Neural cell (in vitro differentiated cells): ENCODE measurements at regions not wholly inside any gene's neighbourhood (a gene's known extent, or its start where the extent isn't known, plus 50 kb on each side); places are given as distances from the start of the nearest gene placed in this dataset.

Experiments used
- H2AFZ ChIP-seq: fragments of 200-600, 300-800 bp; sonication (generic), shearing (Covaris generic); 2 replicates; pipeline ENCODE4 v1.6.0; 2014; ENCODE audit warnings: low read depth, mild to moderate bottlenecking, antibody characterized with exemption, low read length, moderate library complexity
- H3F3A ChIP-seq: fragments of 200-600 bp; shearing (Covaris generic); 2 replicates; pipeline ENCODE4 v1.6.1; 2016; ENCODE audit warnings: mild to moderate bottlenecking, moderate library complexity, mixed read lengths, antibody characterized with exemption, low read length; ENCODE audit not compliant: insufficient read depth, poor library complexity, severe bottlenecking
- H3K27ac ChIP-seq: fragments of 200-600, 300-800 bp; sonication (generic), shearing (Covaris generic); 2 replicates; pipeline ENCODE4 v1.5.1; 2014; ENCODE audit warnings: mild to moderate bottlenecking, low read length, moderate library complexity
- H3K27me3 ChIP-seq: fragments of 300-800, 200-600 bp; sonication (generic), shearing (Covaris generic); 2 replicates; pipeline ENCODE4 v1.6.0; 2014; ENCODE audit warnings: mild to moderate bottlenecking, low read depth, low read length, moderate library complexity; ENCODE audit not compliant: insufficient read depth
- H3K36me3 ChIP-seq: fragments of 300-800, 200-600 bp; sonication (generic), shearing (Covaris generic); 2 replicates; pipeline ENCODE4 v1.5.1; 2014; ENCODE audit warnings: mild to moderate bottlenecking, antibody characterized with exemption, low read length, moderate library complexity; ENCODE audit not compliant: insufficient read depth
- H3K4me2 ChIP-seq: fragments of 300-800, 200-600 bp; sonication (generic), shearing (Covaris generic); 2 replicates; pipeline ENCODE4 v1.6.0; 2014; ENCODE audit warnings: mild to moderate bottlenecking, low read length
- H3K4me3 ChIP-seq: fragments of 300-800, 200-600 bp; sonication (generic), shearing (Covaris generic); 2 replicates; pipeline ENCODE4 v1.5.1; 2014; ENCODE audit warnings: mild to moderate bottlenecking, low read length, moderate library complexity
- H3K79me2 ChIP-seq: fragments of 200-600 bp; shearing (Covaris generic); replicated peaks from 2 replicates; pipeline ENCODE4 v1.6.0; 2014; ENCODE audit warnings: mild to moderate bottlenecking, low read length, moderate library complexity; ENCODE audit not compliant: insufficient read depth
- H3K9ac ChIP-seq: fragments of 300-800, 200-600 bp; sonication (generic), shearing (Covaris generic); 2 replicates; pipeline ENCODE4 v1.6.1; 2016; ENCODE audit warnings: mild to moderate bottlenecking, low read length, mixed read lengths
- H3K9me2 ChIP-seq: fragments of 200-600 bp; shearing (Covaris generic); 2 replicates; pipeline ENCODE4 v1.6.1; 2016; ENCODE audit warnings: mild to moderate bottlenecking, low read length, mixed read lengths; ENCODE audit not compliant: insufficient read depth
- H3K9me3 ChIP-seq: fragments of 200-600, 300-800 bp; sonication (generic), shearing (Covaris generic); 2 replicates; pipeline ENCODE4 v1.6.1; 2016; ENCODE audit warnings: mild to moderate bottlenecking, mixed run types, low read length, moderate library complexity, mixed read lengths
- H4K20me1 ChIP-seq: fragments of 200-600 bp; shearing (Covaris generic); 2 replicates; pipeline ENCODE4 v1.6.1; 2016; ENCODE audit warnings: mild to moderate bottlenecking, mixed run types; ENCODE audit not compliant: insufficient read depth
- CTCF ChIP-seq: fragments of 450-650 bp; IDR thresholded peaks from 2 replicates; pipeline ENCODE4 v1.5.1; 2014; ENCODE audit warnings: antibody characterized with exemption, mild to moderate bottlenecking, moderate library complexity; ENCODE audit not compliant: poor library complexity, severe bottlenecking
- EZH2 ChIP-seq: fragments of 200-600, 300-800 bp; shearing (Covaris generic), sonication (generic); IDR thresholded peaks from 2 replicates; pipeline ENCODE4 v1.6.1; 2014; ENCODE audit warnings: antibody characterized with exemption, low read length, borderline replicate concordance, mild to moderate bottlenecking; ENCODE audit not compliant: insufficient read depth, poor library complexity, severe bottlenecking
- MXI1 ChIP-seq: fragments of 450-650 bp; conservative IDR thresholded peaks from 2 replicates; pipeline ENCODE4 v1.6.1; 2014; ENCODE audit warnings: antibody characterized with exemption, mild to moderate bottlenecking; ENCODE audit not compliant: poor library complexity, severe bottlenecking
- POLR2AphosphoS5 ChIP-seq: IDR thresholded peaks from 2 replicates; pipeline ENCODE4 v1.6.1; 2012
- RAD21 ChIP-seq: fragments of 450-650 bp; conservative IDR thresholded peaks from 2 replicates; pipeline ENCODE4 v1.6.1; 2014; ENCODE audit warnings: antibody characterized with exemption, mild to moderate bottlenecking, moderate library complexity
- REST ChIP-seq: IDR thresholded peaks from 2 replicates; pipeline ENCODE4 v1.6.1; 2012; ENCODE audit warnings: borderline replicate concordance
- SMC3 ChIP-seq: fragments of 450-650 bp; conservative IDR thresholded peaks from 2 replicates; pipeline ENCODE4 v1.6.1; 2014; ENCODE audit warnings: antibody characterized with exemption, mild to moderate bottlenecking, moderate library complexity; ENCODE audit not compliant: poor library complexity
- TAF1 ChIP-seq: IDR thresholded peaks from 2 replicates; pipeline ENCODE4 v1.6.1; 2012; ENCODE audit warnings: low read depth

GRCh38 chr13:103958691-103959090 is 892.5 kb upstream of the SLC10A2 start:
- no peak for TF ChIP-seq RAD21
- TF ChIP-seq MXI1 = no peak
- TF ChIP-seq SMC3 = no peak
- TF ChIP-seq EZH2 = no peak
- TF ChIP-seq REST = no peak
- no peak for TF ChIP-seq CTCF
- TF ChIP-seq TAF1 = no peak
- no peak for TF ChIP-seq POLR2AphosphoS5
- no peaks in the 10 kb centered on the region for H3K79me2 ChIP-seq
- no peaks in the 10 kb centered on the region for H3F3A ChIP-seq
- no peak overlapping the region for H3K4me3 ChIP-seq
- no peaks in the 10 kb centered on the region for H4K20me1 ChIP-seq
- no peaks in the 10 kb centered on the region for H3K9me3 ChIP-seq
- H3K27me3 ChIP-seq = no peaks in the 10 kb centered on the region
- no peak overlapping the region for H3K4me2 ChIP-seq
- peak overlapping the region; percentile 62 for H3K27ac ChIP-seq
- no peak overlapping the region for H3K9ac ChIP-seq
- H3K9me2 ChIP-seq = no peaks in the 10 kb centered on the region
- H3K36me3 ChIP-seq = no peaks in the 10 kb centered on the region
- no peak overlapping the region for H2AFZ ChIP-seq

- Histone ChIP-seq H3F3A (no peaks in the 10 kb centered on the region), H3K79me2 (no peaks in the 10 kb centered on the region), H3K27ac (peak overlapping the region; percentile 62), H3K4me3 (peak overlapping the region; percentile 7), H3K4me2 (no peak overlapping the region), H3K9me3 (no peaks in the 10 kb centered on the region), H4K20me1 (no peaks in the 10 kb centered on the region), H3K9ac (no peak overlapping the region), H3K27me3 (no peaks in the 10 kb centered on the region), H3K36me3 (no peaks in the 10 kb centered on the region), H3K9me2 (no peaks in the 10 kb centered on the region), H2AFZ (no peak overlapping the region)
- TF ChIP-seq SMC3 (no peak), REST (peak; percentile 1)
Observed at GRCh38 chr13:103957939-103958338, 891.7 kb upstream of the SLC10A2 start.
